CD14-positive monocyte (primary cell): ENCODE measurements at regions not wholly inside any gene's neighbourhood (a gene's known extent, or its start where the extent isn't known, plus 50 kb on each side); places are given as distances from the start of the nearest gene placed in this dataset.

Experiments
- DNase-seq, 3 donors: peaks; one replicate each; pipeline ENCODE4 v3.0.0-alpha.2; 2011 to 2022
- H2AFZ ChIP-seq: 2 replicates; pipeline ENCODE4 v1.6.0; 2012; ENCODE audit warnings: mild to moderate bottlenecking, low read depth, low read length, inconsistent platforms; ENCODE audit not compliant: insufficient read depth, poor library complexity, severe bottlenecking
- H3K27ac ChIP-seq, 2 donors: 1 replicate in 1 of 2; 2 replicates in 1 of 2; pipeline ENCODE4 v1.5.1; 2012 to 2013; ENCODE audit warnings: low read length in 2 of 2, control low read depth in 1 of 2, inconsistent platforms in 1 of 2, low read depth in 1 of 2, mild to moderate bottlenecking in 1 of 2
- H3K27me3 ChIP-seq, 2 donors: one replicate each; pipeline versions ENCODE4 v1.6.0 to v1.6.1; 2011 to 2013; ENCODE audit warnings: low read length in 2 of 2; ENCODE audit not compliant: control insufficient read depth in 2 of 2, insufficient read depth in 2 of 2
- H3K36me3 ChIP-seq, 2 donors: replicated peaks in 1 of 2; 1 replicate in 1 of 2; 2 replicates in 1 of 2; pipeline versions ENCODE4 v1.5.1 to v1.6.1; 2012 to 2013; ENCODE audit warnings: low read length in 2 of 2, control low read depth in 1 of 2, inconsistent platforms in 1 of 2, mild to moderate bottlenecking in 1 of 2; ENCODE audit not compliant: insufficient read depth in 2 of 2, control insufficient read depth in 1 of 2
- H3K4me1 ChIP-seq, 2 donors: 1 replicate in 1 of 2; 2 replicates in 1 of 2; pipeline versions ENCODE4 v1.5.1 to v1.6.1; 2012 to 2013; ENCODE audit warnings: low read length in 2 of 2, control low read depth in 1 of 2, inconsistent platforms in 1 of 2, mild to moderate bottlenecking in 1 of 2, moderate library complexity in 1 of 2; ENCODE audit not compliant: insufficient read depth in 2 of 2, control insufficient read depth in 1 of 2
- H3K4me2 ChIP-seq: replicated peaks from 2 replicates; pipeline ENCODE3; 2012; ENCODE audit warnings: low read length, moderate library complexity, mild to moderate bottlenecking; ENCODE audit not compliant: poor library complexity, severe bottlenecking; ENCODE audit errors: extremely low read depth
- H3K4me3 ChIP-seq, 3 experiments: fragments of 200-600 bp in 1 of 3; sonication (generic) in 1 of 3; replicated peaks in 1 of 3; 1 replicate in 2 of 3; 2 replicates in 1 of 3; pipeline ENCODE4 v1.5.1; 2011 to 2013; ENCODE audit warnings: low read length in 3 of 3, mild to moderate bottlenecking in 3 of 3, control low read depth in 2 of 3, low read depth in 2 of 3, inconsistent platforms in 1 of 3, moderate library complexity in 1 of 3
- H3K79me2 ChIP-seq: 2 replicates; pipeline ENCODE4 v1.6.0; 2012; ENCODE audit warnings: mild to moderate bottlenecking, control low read depth, inconsistent platforms, low read length, moderate library complexity; ENCODE audit not compliant: insufficient read depth
- H3K9ac ChIP-seq: 2 replicates; pipeline ENCODE4 v1.6.0; 2017; ENCODE audit warnings: low read length, mild to moderate bottlenecking; ENCODE audit not compliant: insufficient read depth, poor library complexity, severe bottlenecking
- H3K9me3 ChIP-seq, 2 donors: replicated peaks in 1 of 2; 1 replicate in 1 of 2; 2 replicates in 1 of 2; pipeline versions ENCODE4 v1.5.1 to v1.6.1; 2012 to 2013; ENCODE audit warnings: low read length in 2 of 2, control low read depth in 1 of 2; ENCODE audit not compliant: control insufficient read depth in 1 of 2, insufficient read depth in 1 of 2
- H4K20me1 ChIP-seq: 2 replicates; pipeline ENCODE4 v1.6.0; 2012; ENCODE audit warnings: mild to moderate bottlenecking, low read length, control low read depth, moderate library complexity; ENCODE audit not compliant: insufficient read depth
- H3K27ac Mint-ChIP-seq, 7 donors: one replicate each; pipeline ENCODE4 v1.8.0; 2020; ENCODE audit warnings: mild to moderate bottlenecking in 7 of 7, mixed read lengths in 7 of 7, moderate library complexity in 6 of 7, inconsistent platforms in 2 of 7
- H3K27me3 Mint-ChIP-seq, 3 donors: one replicate each; pipeline ENCODE4 v1.8.0; 2021 to 2022; ENCODE audit warnings: low read depth in 3 of 3, mild to moderate bottlenecking in 3 of 3, mixed read lengths in 3 of 3, moderate library complexity in 3 of 3, inconsistent platforms in 1 of 3
- H3K36me3 Mint-ChIP-seq, 2 donors: one replicate each; pipeline ENCODE4 v1.8.0; 2020; ENCODE audit warnings: mixed read lengths in 2 of 2, inconsistent platforms in 1 of 2, mild to moderate bottlenecking in 1 of 2
- H3K4me1 Mint-ChIP-seq: one replicate; pipeline ENCODE4 v1.8.0; 2020; ENCODE audit warnings: mild to moderate bottlenecking, mixed read lengths
- H3K4me3 Mint-ChIP-seq, 2 donors: one replicate each; pipeline ENCODE4 v1.8.0; 2020; ENCODE audit warnings: mild to moderate bottlenecking in 2 of 2, mixed read lengths in 2 of 2, moderate library complexity in 1 of 2
- H3K9me3 Mint-ChIP-seq, 7 donors: one replicate each; pipeline ENCODE4 v1.8.0; 2020 to 2022; ENCODE audit warnings: mixed read lengths in 7 of 7, mild to moderate bottlenecking in 6 of 7, moderate library complexity in 6 of 7, inconsistent platforms in 2 of 7
- CTCF ChIP-seq: fragments of 200-600 bp; IDR thresholded peaks from one replicate; pipeline ENCODE4 v1.8.0; 2022; ENCODE audit warnings: antibody characterized with exemption, mild to moderate bottlenecking
- WGBS: methylation state at CpG from one replicate; pipeline ENCODE4 v1.1.5; 2013; ENCODE audit warnings: missing lambda C conversion rate; ENCODE audit not compliant: insufficient coverage; 5-methylcytosine and 5-hydroxymethylcytosine counted together
- intact Hi-C, 2 donors: fragments of 100-400 bp; cut with micrococcal nuclease; formaldehyde crosslinking; loops; one replicate each; pipeline versions ENCODE4 v1.15.0 to v1.15.1; 2023

- no peaks in the 10 kb centered on the region for H4K20me1 ChIP-seq
- WGBS = no CpG with 5 or more reads among the region's 1 CpG
- no peak overlapping the region for H3K27ac ChIP-seq
- no peaks in the 10 kb centered on the region for H3K4me1 Mint-ChIP-seq
- intact Hi-C loops = no loop called here
- no peaks in the 10 kb centered on the region for H3K27me3 ChIP-seq
- H3K4me3 Mint-ChIP-seq = no peak overlapping the region
- no peaks in the 10 kb centered on the region for H3K36me3 Mint-ChIP-seq
- no peak for TF ChIP-seq CTCF
- no peak overlapping the region for H3K4me3 ChIP-seq
- H3K4me2 ChIP-seq = no peak overlapping the region
- H3K36me3 ChIP-seq = no peaks in the 10 kb centered on the region
- no peak overlapping the region for H3K27ac Mint-ChIP-seq
- H3K9me3 Mint-ChIP-seq = peaks cover 0 to 14% (median 7%) of the 10 kb centered on the region in 7 donors
- no peaks in the 10 kb centered on the region for H3K27me3 Mint-ChIP-seq
- H3K9ac ChIP-seq = no peak overlapping the region
- H2AFZ ChIP-seq = no peak overlapping the region
- H3K79me2 ChIP-seq = no peaks in the 10 kb centered on the region
- peaks cover 21 to 26% of the 10 kb centered on the region in 2 donors for H3K9me3 ChIP-seq
- no peaks in the 10 kb centered on the region for H3K4me1 ChIP-seq
- DNase-seq = no peak
These were observed 712.7 kb upstream of the SGCG start for GRCh38 chr13:22468045-22468444.

GRCh38 chr13:22468824-22469223, 712.0 kb upstream of the SGCG start:
- Histone ChIP-seq H3K9ac (no peak overlapping the region), H2AFZ (no peak overlapping the region), H3K79me2 (no peaks in the 10 kb centered on the region), H3K27me3 (no peaks in the 10 kb centered on the region), H3K36me3 (no peaks in the 10 kb centered on the region), H3K4me3 (no peak overlapping the region), H4K20me1 (no peaks in the 10 kb centered on the region), H3K9me3 (peaks cover 21 to 26% of the 10 kb centered on the region in 2 donors), H3K4me2 (no peak overlapping the region), H3K27ac (no peak overlapping the region), H3K4me1 (no peaks in the 10 kb centered on the region)
- intact Hi-C loops = no loop called here
- H3K27ac Mint-ChIP-seq = no peak overlapping the region
- no peaks in the 10 kb centered on the region for H3K4me1 Mint-ChIP-seq
- peaks cover 0 to 14% (median 7%) of the 10 kb centered on the region in 7 donors for H3K9me3 Mint-ChIP-seq
- H3K4me3 Mint-ChIP-seq = no peak overlapping the region
- no peaks in the 10 kb centered on the region for H3K27me3 Mint-ChIP-seq
- no peak for DNase-seq
- TF ChIP-seq CTCF = no peak
- 96% methylated on average over 4 of the region's 4 CpGs for WGBS
- no peaks in the 10 kb centered on the region for H3K36me3 Mint-ChIP-seq
